Pancreas (tissue), 10 donors: ENCODE measurements at regions not wholly inside any gene's neighbourhood (a gene's known extent, or its start where the extent isn't known, plus 50 kb on each side); places are given as distances from the start of the nearest gene placed in this dataset.

Source experiments
- ATAC-seq, 4 donors: fragments of 200-7000 bp; cut with Tn5 transposase; one replicate each; pipeline versions ENCODE4 v1.8.0 to v1.9.1; 2020; ENCODE audit warnings: mild to moderate bottlenecking in 4 of 4, moderate library complexity in 4 of 4
- DNase-seq, 6 donors: peaks; one replicate each; pipeline ENCODE4 v3.0.0-alpha.2; 2020
- FAIRE-seq: peaks from 2 replicates; lab custom pipeline; 2012; peaks lifted over from hg19 to GRCh38; lab: Jason Lieb, UNC
- H3K27ac ChIP-seq, 4 donors: fragments of 200-600 bp; sonication (generic); 1 replicate in 3 of 4; 2 replicates in 1 of 4; pipeline versions ENCODE4 v1.5.0 to v1.8.0; 2020
- H3K27me3 ChIP-seq, 4 donors: fragments of 200-600 bp; one replicate each; pipeline ENCODE4 v1.8.0; 2021
- H3K36me3 ChIP-seq, 3 donors: fragments of 200-600 bp; sonication (generic) in 1 of 3; one replicate each; pipeline versions ENCODE4 v1.5.0 to v1.8.0; 2020 to 2021
- H3K4me1 ChIP-seq, 3 donors: fragments of 200-600 bp; one replicate each; pipeline ENCODE4 v1.8.0; 2021
- H3K4me3 ChIP-seq, 4 donors: fragments of 200-600 bp; sonication (generic) in 2 of 4; one replicate each; pipeline versions ENCODE4 v1.5.0 to v1.8.0; 2020 to 2021
- H3K9me3 ChIP-seq, 4 donors: fragments of 200-600 bp; one replicate each; pipeline ENCODE4 v1.8.0; 2021
- WGBS, 2 donors: extraction: QIAGEN DNeasy Blood & Tissue Kit; methylation state at CpG; one replicate each; pipeline ENCODE4 v1.1.7; 2013; 5-methylcytosine and 5-hydroxymethylcytosine counted together
- intact Hi-C, 3 donors: fragments of 100-400 bp; cut with DNase I; formaldehyde crosslinking; loops; one replicate each; pipeline versions ENCODE4 v1.11.1 to v1.14.2; 2022
- TF ChIP-seq, protein P1 (sequence below), 4 donors: fragments of 200-600 bp; sonication (generic) in 3 of 4; IDR thresholded peaks; one replicate each; pipeline versions ENCODE4 v1.5.0 to v1.8.0; 2021; ENCODE audit warnings: antibody characterized with exemption in 4 of 4
- donor health status: healthy with polysubstance abuse.
- donor health status: DM: no; HTN: no; CAD: no; lungs with moderate emphysema.
- donor health status: DM: no; HTN: no; CAD: no.
- donor health status: control.
- donor health status: control.
- donor health status: Bipolar disorder and iron deficiency.
- donor health status: DM: yes; HTN: yes; CAD: no.
- donor health status: DM: no; HTN: no; CAD: no.
- donor health status: DM: no; HTN: no; CAD: no.
- donor health status: DM: yes; HTN: yes; CAD: no.

DNA sequence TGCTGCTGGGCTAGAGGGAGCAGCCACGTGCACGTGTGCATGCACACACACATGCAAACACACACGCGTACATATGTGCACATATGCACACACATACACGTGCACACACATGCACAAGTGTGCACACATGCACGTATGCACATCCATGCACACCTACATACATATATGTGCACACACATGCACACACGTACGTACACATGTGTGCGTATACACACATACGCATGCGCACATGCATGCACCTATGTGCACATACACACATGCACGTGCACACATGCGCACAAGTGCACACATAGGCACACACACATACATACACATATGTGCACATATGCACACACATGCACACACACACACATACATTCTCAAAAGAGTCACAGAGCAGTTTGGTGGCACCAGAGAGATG, 85.9 kb upstream of the SLC25A33 start:
- Histone ChIP-seq H3K27ac (peak overlapping the region in 1 of 4 donors; percentile 74), H3K36me3 (no peaks in the 10 kb centered on the region), H3K9me3 (no peaks in the 10 kb centered on the region), H3K4me1 (peaks cover 0 to 23% (median 22%) of the 10 kb centered on the region in 3 donors), H3K27me3 (no peaks in the 10 kb centered on the region), H3K4me3 (no peak overlapping the region)
- TF ChIP-seq, protein P1, sequence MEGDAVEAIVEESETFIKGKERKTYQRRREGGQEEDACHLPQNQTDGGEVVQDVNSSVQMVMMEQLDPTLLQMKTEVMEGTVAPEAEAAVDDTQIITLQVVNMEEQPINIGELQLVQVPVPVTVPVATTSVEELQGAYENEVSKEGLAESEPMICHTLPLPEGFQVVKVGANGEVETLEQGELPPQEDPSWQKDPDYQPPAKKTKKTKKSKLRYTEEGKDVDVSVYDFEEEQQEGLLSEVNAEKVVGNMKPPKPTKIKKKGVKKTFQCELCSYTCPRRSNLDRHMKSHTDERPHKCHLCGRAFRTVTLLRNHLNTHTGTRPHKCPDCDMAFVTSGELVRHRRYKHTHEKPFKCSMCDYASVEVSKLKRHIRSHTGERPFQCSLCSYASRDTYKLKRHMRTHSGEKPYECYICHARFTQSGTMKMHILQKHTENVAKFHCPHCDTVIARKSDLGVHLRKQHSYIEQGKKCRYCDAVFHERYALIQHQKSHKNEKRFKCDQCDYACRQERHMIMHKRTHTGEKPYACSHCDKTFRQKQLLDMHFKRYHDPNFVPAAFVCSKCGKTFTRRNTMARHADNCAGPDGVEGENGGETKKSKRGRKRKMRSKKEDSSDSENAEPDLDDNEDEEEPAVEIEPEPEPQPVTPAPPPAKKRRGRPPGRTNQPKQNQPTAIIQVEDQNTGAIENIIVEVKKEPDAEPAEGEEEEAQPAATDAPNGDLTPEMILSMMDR (IDR thresholded peaks at IDR 0.05), result no peak
- intact Hi-C loops, result loop anchor here in 1 of 3 donors (10.0 kb wide), 1 partner anchor 169 kb away; no protein-coding TSS in a partner anchor
- DNase-seq, result no peak
- FAIRE-seq, result no peak
- 86% methylated on average over 13 of the region's 13 CpGs for WGBS, 2 donors
- no peak for ATAC-seq

DNA sequence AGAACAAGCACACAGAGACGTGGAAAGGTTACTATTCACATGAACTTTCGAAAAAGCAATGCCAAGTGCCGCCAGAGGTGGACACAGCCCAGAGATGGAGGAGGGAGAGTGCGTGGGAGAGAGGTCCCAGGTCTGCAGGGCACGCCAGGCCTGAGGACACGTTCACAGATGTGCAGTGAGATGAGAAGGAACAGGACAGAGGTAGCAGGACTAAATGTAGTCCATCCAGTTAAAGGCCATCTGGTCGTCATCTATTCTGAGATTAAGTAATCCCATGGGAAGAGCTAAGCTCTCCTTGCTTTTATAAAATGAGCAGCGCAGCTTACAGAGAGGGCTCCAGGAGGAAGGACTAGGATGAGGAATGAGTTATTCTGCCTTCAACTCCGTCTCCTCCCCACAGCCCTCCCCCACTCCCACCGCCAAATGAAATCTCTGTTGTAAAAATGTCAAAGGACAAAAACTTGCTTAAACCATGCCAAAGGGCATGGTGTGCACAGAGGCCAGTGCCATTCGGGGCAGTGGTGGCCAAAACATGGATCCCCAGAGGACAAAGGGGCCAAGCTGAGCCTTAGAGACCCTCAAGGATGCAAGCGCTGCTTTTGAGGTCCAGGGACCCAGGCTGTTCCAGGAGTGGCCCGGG, 85.4 kb upstream of the SLC25A33 start:
- no peak overlapping the region for H3K27ac ChIP-seq
- WGBS, 2 donors, result 74 to 75% methylated on average over 13 of the region's 13 CpGs
- no peak overlapping the region for H3K4me3 ChIP-seq
- no peaks in the 10 kb centered on the region for H3K27me3 ChIP-seq
- no peak for FAIRE-seq
- intact Hi-C loops, result loop anchor here in 1 of 3 donors (10.0 kb wide), 1 partner anchor 169 kb away; no protein-coding TSS in a partner anchor
- no peak for DNase-seq
- H3K36me3 ChIP-seq, result no peaks in the 10 kb centered on the region
- H3K4me1 ChIP-seq, result peaks cover 0 to 23% (median 22%) of the 10 kb centered on the region in 3 donors
- no peak for ATAC-seq
- TF ChIP-seq, protein P1 (IDR thresholded peaks at IDR 0.05), result no peak
- H3K9me3 ChIP-seq, result no peaks in the 10 kb centered on the region

DNA sequence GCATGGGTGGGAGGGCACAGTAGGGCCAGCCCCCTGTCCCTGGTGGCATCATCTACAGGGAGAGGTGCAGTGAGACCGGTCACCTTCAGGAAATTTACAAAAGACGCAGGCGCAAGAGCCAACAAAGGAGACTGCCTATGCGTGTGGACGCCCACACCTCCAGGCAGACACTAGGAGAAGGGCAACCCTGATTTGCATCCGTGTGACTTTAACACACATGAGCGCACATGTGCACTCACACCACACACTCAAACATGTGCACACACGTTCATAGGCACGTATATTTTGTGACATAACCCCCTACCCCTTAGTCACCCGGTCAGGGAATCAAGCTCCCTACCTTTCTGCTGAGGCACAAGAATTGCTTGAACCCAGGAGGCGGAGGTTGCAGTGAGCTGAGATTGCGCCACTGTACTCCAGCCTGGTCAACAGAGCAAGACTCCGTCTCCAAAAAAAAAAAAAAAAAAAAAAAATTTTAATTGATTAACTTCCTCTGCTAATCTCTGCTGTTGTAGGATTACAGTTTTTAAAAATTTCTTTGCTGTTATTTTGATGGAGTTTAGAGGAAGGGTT, 84.7 kb upstream of the SLC25A33 start:
- no peak overlapping the region for H3K4me3 ChIP-seq
- TF ChIP-seq, protein P1 (IDR thresholded peaks at IDR 0.05), result no peak
- H3K4me1 ChIP-seq, result peaks cover 0 to 23% (median 22%) of the 10 kb centered on the region in 3 donors
- intact Hi-C loops, result loop anchor here in 2 of 3 donors (5.0 to 10.0 kb wide), 2 partner anchors 167 to 170 kb away; no protein-coding TSS in a partner anchor
- no peak for DNase-seq
- no peaks in the 10 kb centered on the region for H3K27me3 ChIP-seq
- 90 to 94% methylated on average over 13 of the region's 13 CpGs for WGBS, 2 donors
- FAIRE-seq, result no peak
- no peak overlapping the region for H3K27ac ChIP-seq
- H3K36me3 ChIP-seq, result no peaks in the 10 kb centered on the region
- ATAC-seq, result no peak
- H3K9me3 ChIP-seq, result no peaks in the 10 kb centered on the region

DNA sequence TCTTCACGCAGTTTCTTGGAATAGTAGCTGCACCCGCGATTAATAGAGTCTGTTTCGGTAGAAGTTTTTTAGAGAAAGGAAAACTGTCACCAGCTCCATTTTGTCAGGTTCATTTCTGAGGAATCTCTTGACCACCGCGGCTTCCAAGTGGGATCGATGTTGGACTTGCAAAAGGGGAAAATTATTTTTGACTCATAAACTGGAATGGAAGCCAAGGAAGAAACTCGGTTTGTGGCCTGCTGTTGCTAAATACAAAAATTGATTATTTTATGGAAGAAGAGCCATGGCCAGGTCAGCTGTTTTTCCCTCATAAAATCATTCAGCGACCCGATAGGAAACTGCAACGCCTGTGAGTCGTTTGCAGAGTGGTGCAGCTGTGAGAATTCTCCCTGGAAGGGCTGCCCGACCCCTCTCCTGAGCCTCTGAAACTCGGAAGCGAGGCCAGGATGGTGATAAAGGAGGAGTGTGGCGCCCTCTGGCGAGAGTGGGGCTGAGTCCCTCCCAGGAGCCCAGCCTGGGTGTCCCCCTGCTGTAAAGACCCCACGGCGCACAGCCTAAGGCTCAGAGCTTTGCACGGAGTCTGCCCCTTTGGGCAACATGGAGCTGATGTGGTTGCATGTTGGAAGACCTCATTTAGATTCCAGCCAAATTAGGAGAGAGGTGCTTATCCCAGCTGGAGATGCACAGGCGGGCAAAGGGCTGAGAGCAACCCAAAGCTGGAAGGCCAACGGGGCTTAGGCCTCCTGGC, 83.6 kb upstream of the SLC25A33 start:
- TF ChIP-seq, protein P1 (IDR thresholded peaks at IDR 0.05), result peak; percentile 25 to 71 (median 66)
- H3K4me1 ChIP-seq, result peaks cover 0 to 23% (median 22%) of the 10 kb centered on the region in 3 donors
- DNase-seq (peak; percentile 62 to 88 (median 68)), FAIRE-seq (no peak), ATAC-seq (peak; percentile 67 to 78 (median 74))
- H3K36me3 ChIP-seq, result no peaks in the 10 kb centered on the region
- no peaks in the 10 kb centered on the region for H3K9me3 ChIP-seq
- no peak overlapping the region for H3K4me3 ChIP-seq
- no peaks in the 10 kb centered on the region for H3K27me3 ChIP-seq
- intact Hi-C loops, result loop anchor here in 2 of 3 donors (5.0 to 10.0 kb wide), 2 partner anchors 168 to 171 kb away; no protein-coding TSS in a partner anchor
- no peak overlapping the region for H3K27ac ChIP-seq
- 38 to 39% methylated on average over 22 of the region's 22 CpGs for WGBS, 2 donors
